HuH-7 (cell line): ENCODE measurements at regions not wholly inside any gene's neighbourhood (a gene's known extent, or its start where the extent isn't known, plus 50 kb on each side); places are given as distances from the start of the nearest gene placed in this dataset.
A peak's percentile ranks its signal among the peaks of the same experiment; 100 is the strongest.
"Not testable (repeated sequence)": the region's sequence is repeated elsewhere in the genome, so short reads cannot be mapped to it uniquely, and the experiment has no call there.

ENCODE experiments used
- DNase-seq: peaks from one replicate; pipeline ENCODE4 v3.0.0; 2011; ENCODE audit warnings: low spot score

GRCh38 chr2:184339966-184340365 is 258.4 kb upstream of the ZNF804A start:
- no peak for DNase-seq

DNA sequence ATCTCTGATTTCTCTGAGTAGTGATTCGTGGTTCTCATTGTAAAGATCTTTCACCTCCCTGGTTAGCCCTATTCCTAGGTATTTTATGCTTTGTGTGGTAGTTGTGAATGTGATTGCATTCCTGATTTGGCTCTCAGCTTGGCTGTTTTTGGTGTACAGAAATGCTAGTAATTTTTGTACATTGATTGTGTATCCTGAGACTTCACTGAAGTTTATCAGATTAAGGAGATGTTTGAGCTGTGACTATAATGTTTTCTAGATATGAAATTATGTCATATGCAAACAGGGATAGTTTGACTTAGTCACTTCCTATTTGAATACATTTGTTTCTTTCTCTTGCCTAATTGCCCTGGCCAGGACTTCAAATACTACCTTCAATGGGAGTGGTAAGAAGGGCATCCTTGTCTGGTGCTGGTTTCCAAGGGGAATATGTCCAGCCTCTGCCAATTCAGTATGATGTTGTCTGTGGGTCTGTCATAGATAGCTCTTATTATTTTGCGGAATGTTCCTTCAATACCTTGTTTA is 251.9 kb upstream of the ZNF804A start:
- DNase-seq, result no peak

GRCh38 chr2:184351126-184351525 is 247.2 kb upstream of the ZNF804A start:
- no peak for DNase-seq

GRCh38 chr2:184357033-184357432 is 241.3 kb upstream of the ZNF804A start:
- DNase-seq, result no peak

DNA sequence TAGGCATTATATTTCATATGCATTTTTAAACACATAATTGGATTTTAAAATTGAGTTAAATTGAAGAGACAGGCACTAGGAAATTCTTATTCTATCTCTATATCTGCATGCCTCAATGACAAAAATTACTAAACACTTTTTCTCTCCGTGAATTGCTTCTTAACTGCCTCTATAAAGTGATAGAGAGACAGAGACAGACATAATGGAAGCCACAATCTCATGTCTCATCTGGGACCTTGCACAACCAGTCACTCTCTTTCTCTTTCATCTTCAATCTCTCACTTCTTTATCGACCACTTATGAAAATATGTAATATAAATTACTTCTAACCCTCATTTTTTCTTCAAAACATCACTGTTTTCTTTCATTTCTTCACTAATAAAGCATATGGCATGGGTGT is 238.9 kb upstream of the ZNF804A start:
- no peak for DNase-seq

GRCh38 chr2:184363213-184363612 is 235.1 kb upstream of the ZNF804A start:
- DNase-seq, result peak; percentile 4

DNA sequence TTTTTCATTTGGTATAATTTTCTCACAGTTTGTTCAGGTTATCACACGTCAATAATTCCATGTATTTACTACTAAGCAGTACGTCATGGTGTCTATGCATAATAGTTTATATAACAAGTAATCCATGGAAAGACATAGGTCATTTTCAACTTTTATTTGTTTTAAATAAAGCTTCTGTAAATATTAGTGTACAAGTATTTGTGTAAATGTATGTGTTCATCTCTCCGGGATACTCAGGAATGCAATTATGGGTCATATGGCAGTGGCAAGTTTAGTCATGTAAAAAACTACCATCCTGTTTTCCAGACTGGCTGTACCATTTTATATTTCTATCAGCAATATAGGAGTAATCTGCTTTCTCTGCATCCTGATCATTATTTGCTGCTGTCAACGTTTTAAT is 231.1 kb upstream of the ZNF804A start:
- DNase-seq, result no peak

- no peak for DNase-seq
Measured at GRCh38 chr2:184369307-184369706, 229.0 kb upstream of the ZNF804A start.

GRCh38 chr2:184370954-184371353 is 227.4 kb upstream of the ZNF804A start:
- DNase-seq, result no peak

- no peak for DNase-seq
Measured at GRCh38 chr2:184371641-184372040, 226.7 kb upstream of the ZNF804A start.

- DNase-seq, result no peak
Measured at GRCh38 chr2:184372484-184372883, 225.8 kb upstream of the ZNF804A start.

DNA sequence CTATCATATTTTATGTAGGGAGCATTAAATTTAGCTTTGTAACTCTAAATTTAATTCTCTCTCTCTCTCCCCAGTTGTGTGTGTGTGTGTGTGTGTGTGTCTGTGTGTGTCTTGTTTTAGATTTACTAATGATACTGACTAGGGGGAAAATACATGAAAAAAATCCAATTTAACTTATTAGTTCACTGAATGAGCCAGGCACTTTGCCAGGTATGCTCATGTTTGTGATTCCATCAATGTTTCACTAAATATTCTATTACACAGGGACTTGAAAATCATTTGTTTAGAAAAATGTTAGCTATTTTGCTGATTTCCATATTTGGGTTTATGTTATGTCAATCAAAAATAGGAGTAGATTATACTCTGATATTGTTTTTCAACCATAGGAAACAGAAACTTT is 203.7 kb upstream of the ZNF804A start:
- no peak for DNase-seq

DNA sequence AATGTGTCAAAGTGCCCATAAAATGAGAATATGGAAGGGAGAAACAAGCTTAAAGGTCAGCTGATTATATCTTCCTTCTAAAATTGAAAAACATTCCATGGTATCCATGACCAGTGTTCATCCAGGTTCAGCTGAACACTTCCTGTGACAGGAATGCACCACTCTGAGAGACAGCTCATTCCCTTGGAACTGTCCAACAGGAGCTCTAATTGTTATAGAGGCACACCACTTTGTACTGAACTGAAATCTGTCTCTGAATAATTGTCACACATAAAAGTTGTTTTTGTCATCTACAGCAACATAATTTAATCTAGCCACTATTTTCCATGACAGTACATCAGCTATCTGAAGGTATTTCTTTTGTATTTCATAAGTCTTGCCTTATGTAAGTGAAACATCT is 195.9 kb upstream of the ZNF804A start:
- DNase-seq, result no peak

DNA sequence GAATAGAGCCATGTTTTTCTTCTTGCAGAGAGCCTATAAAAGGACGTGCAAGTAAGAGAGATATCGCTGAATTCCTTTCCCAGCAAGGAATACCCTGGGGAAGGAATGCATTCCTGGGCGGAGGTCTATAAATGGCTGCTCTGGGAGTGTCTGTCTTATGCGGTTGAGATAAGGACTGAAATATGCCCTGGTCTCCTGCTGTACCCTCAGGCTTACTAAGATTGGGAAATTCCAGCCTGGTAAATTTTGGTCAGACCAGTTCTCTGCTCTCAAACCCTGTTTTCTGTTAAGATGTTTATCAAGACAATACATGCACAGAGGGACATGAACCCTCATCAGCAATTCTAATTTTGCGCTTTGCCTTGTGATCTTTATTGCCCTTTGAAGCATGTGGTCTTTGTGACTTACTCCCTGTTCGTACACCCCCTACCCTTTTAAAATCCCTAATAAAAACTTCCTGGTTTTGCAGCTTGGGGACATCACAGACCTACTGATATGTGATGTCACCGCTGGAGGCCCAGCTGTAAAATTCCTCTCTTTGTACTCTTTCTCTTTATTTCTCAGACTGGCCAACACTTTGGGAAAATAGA is 191.2 kb upstream of the ZNF804A start:
- DNase-seq, result not testable (repeated sequence)

DNA sequence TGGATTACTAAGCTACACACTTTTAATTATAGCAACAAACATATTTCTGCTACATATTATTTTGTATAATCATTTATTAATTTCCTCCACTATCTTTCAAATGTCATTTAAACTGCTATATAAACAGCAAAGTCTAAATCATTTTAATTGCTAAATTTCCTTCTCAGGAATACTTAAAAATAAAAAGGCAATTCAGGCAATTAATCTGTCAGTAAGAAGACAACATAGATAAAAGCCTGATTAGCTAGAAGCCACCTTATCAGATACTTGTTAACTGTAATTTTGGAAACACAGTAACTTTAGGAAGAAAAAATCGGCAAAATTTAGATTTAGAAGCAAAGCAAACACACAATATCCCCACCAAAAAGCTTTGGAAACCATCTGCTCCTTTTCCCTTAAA is 188.2 kb upstream of the ZNF804A start:
- no peak for DNase-seq

DNA sequence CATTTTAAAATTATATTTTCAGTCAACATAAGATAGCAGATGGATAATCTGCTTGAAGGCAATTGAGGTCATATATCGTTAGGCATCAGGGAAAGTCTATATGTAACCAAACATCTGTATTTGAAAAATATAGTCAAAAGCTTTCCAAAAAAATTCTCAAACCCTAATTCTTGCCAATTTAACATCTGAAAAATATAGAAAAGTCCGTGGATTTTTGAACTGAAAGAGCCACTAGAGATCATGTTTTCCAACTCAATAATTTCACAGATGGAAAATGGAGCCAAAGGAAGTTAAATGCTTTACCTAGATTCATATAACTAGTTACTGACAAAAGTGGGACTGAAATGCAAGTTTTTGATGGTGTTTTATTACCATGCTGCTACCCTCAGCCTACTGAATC is 185.1 kb upstream of the ZNF804A start:
- DNase-seq, result no peak

DNA sequence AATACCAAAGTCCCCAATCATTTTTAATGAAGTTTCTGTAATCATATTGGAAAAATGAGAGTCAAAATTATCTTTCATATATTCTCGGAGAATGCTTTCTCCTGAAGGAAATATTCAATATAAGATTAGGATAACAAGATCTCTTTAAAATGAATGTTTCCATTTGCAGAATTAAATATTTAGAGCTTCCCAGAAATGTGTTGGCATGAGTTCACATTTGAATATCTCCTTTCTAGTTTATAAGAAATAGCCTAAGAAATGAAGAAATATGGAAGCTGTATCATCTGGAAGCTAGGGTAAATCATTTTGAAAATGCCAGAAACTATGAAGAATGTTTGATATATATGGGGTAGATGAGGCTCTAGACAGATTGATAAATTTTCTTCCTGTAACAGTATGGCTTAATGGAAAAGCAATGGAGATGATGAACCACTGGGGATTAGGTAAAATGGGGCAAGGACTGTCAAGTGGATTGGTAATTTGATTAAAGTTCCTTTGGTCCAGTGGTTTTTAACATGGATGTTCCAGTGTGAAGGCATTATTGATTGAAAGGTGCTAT is 184.6 kb upstream of the ZNF804A start:
- no peak for DNase-seq

GRCh38 chr2:184416146-184416913 is 182.0 kb upstream of the ZNF804A start:
- no peak for DNase-seq

DNA sequence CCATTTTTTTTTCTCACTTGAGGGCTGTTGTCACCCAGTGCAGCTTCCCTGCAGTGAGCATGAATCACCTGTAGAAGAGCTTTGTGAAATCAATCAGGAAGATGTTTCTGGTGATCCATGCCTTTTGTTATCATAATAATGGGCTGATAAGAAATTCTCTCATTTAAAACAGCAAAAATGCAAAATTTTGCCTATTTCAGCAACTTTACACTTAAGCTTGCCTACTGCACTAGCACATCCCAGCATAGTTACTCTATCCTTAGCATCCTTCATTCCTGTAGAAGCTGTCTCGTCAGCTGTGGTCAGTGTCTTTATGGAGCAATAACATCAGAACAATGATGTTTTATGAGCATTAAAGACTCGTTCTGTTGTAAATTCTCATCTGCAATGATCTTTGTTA is 178.6 kb upstream of the ZNF804A start:
- no peak for DNase-seq

DNA sequence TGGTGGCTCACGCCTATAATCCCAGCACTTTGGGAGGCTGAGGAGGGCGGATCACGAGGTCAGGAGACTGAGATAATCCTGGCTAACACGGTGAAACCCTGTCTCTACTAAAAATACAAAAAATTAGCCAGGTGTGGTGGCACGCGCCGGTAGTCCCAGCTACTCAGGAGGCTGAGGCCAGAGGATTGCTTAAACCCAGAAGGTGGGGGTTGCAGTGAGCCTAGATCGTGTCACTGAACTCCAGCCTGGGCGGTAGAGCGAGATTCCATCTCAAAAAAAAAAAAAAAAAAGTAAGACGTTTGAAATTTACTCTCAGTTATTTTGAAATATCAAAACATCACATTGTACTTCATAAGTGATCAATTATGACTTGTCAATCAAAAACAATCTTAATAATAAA is 176.9 kb upstream of the ZNF804A start:
- DNase-seq, result not testable (repeated sequence)

DNA sequence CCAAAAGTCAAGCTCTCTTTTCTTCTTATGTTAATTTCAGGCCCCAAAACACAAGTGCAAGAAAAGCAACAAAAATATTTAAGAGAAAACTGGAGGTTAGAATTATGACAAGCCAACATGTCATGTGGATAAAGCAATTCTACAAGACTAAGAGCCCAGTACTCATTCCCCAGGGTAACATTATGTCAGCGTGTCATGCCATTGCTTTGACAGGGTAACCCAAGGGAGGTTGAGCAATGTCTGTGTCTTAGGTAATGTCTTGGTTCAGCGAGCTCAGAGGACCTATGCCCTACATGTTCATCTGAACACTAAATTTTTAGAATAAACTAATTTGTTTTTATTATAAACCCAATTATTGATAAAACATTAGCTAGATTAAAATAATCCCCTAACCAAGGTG is 173.2 kb upstream of the ZNF804A start:
- DNase-seq, result no peak

- DNase-seq, result no peak
Measured at GRCh38 chr2:184444217-184444616, 154.1 kb upstream of the ZNF804A start.

GRCh38 chr2:184444623-184445223 is 153.6 kb upstream of the ZNF804A start:
- no peak for DNase-seq
